MM.1S (cell line): ENCODE measurements at regions not wholly inside any gene's neighbourhood (a gene's known extent, or its start where the extent isn't known, plus 50 kb on each side); places are given as distances from the start of the nearest gene placed in this dataset.

Experiments used
- CTCF ChIP-seq: fragments of 300-600 bp; sonication (generic); IDR thresholded peaks from 2 replicates; pipeline ENCODE4 v1.5.1; 2016; ENCODE audit warnings: antibody characterized with exemption, low read length, mixed read lengths
- EZH2phosphoT487 ChIP-seq: fragments of 300-600 bp; sonication (generic); IDR thresholded peaks from 2 replicates; pipeline ENCODE4 v1.6.1; 2018; ENCODE audit warnings: antibody characterized with exemption, low read length

- TF ChIP-seq EZH2phosphoT487: no peak
- no peak for TF ChIP-seq CTCF
These were observed 62.9 kb upstream of the WSB1 start for GRCh38 chr17:27230996-27231395.
